SK-N-SH treated with all-trans-retinoic acid at 6 μM for 48 hours (cell line): ENCODE measurements at regions not wholly inside any gene's neighbourhood (a gene's known extent, or its start where the extent isn't known, plus 50 kb on each side); places are given as distances from the start of the nearest gene placed in this dataset.

Experiments
- ATAC-seq: fragments of 200-7000 bp; cut with Tn5 transposase; 3 replicates; pipeline ENCODE4 v1.9.1; 2020; ENCODE audit warnings: mild to moderate bottlenecking, moderate library complexity
- ARNTL ChIP-seq: fragments of 450-650 bp; formaldehyde crosslinking; IDR thresholded peaks from 2 replicates; pipeline ENCODE4 v1.5.0; 2020; ENCODE audit warnings: low read depth, mild to moderate bottlenecking, moderate library complexity, borderline replicate concordance
- BACH2 ChIP-seq: fragments of 250-450 bp; sonication (Bioruptor Pico); IDR thresholded peaks from 2 replicates; pipeline ENCODE4 v1.9.0; 2021; ENCODE audit warnings: mild to moderate bottlenecking, borderline replicate concordance
- CSDC2 ChIP-seq: fragments of 250-450 bp; sonication (Bioruptor Pico); IDR thresholded peaks from 2 replicates; pipeline ENCODE4 v1.5.0; 2020; ENCODE audit warnings: mild to moderate bottlenecking, moderate library complexity
- CSRNP3 ChIP-seq: fragments of 250-450 bp; sonication (Bioruptor Pico); IDR thresholded peaks from 2 replicates; pipeline ENCODE4 v1.5.1; 2021; ENCODE audit warnings: mild to moderate bottlenecking, moderate library complexity
- ESRRG ChIP-seq: fragments of 250-450 bp; sonication (Bioruptor Pico); IDR thresholded peaks from 2 replicates; pipeline ENCODE4 v1.6.1; 2021; ENCODE audit warnings: mild to moderate bottlenecking
- GLIS3 ChIP-seq: fragments of 250-450 bp; sonication (Bioruptor Pico); IDR thresholded peaks from 2 replicates; pipeline ENCODE4 v1.5.0; 2020; ENCODE audit warnings: mild to moderate bottlenecking, moderate library complexity
- ISL1 ChIP-seq: fragments of 250-450 bp; sonication (Bioruptor Pico); IDR thresholded peaks from 2 replicates; pipeline ENCODE4 v2.1.2; 2022; ENCODE audit warnings: mild to moderate bottlenecking, moderate library complexity
- OSR1 ChIP-seq: fragments of 250-450 bp; sonication (Bioruptor Pico); IDR thresholded peaks from 2 replicates; pipeline ENCODE4 v1.8.0; 2022; ENCODE audit warnings: moderate library complexity, mild to moderate bottlenecking, inconsistent platforms
- PATZ1 ChIP-seq: fragments of 250-450 bp; sonication (Bioruptor Pico); IDR thresholded peaks from 2 replicates; pipeline ENCODE4 v1.8.0; 2020; ENCODE audit warnings: mild to moderate bottlenecking, moderate library complexity, borderline replicate concordance
- POU6F1 ChIP-seq: fragments of 250-450 bp; sonication (Bioruptor Pico); IDR thresholded peaks from 2 replicates; pipeline ENCODE4 v1.8.0; 2021; ENCODE audit warnings: low read depth, mild to moderate bottlenecking, moderate library complexity, borderline replicate concordance
- PPARA ChIP-seq: fragments of 250-450 bp; sonication (Bioruptor Pico); IDR thresholded peaks from 2 replicates; pipeline ENCODE4 v1.5.0; 2020; ENCODE audit warnings: mild to moderate bottlenecking, borderline replicate concordance
- SNAI2 ChIP-seq: fragments of 250-450 bp; sonication (Bioruptor Pico); IDR thresholded peaks from 2 replicates; pipeline ENCODE4 v1.5.0; 2020; ENCODE audit warnings: mild to moderate bottlenecking, moderate library complexity
- TCF4 ChIP-seq: fragments of 250-450 bp; sonication (Bioruptor Pico); IDR thresholded peaks from 2 replicates; pipeline ENCODE4 v1.8.0; 2021; ENCODE audit warnings: mild to moderate bottlenecking, moderate library complexity, borderline replicate concordance
- TSHZ2 ChIP-seq: fragments of 250-450 bp; sonication (Bioruptor Pico); IDR thresholded peaks from 2 replicates; pipeline ENCODE4 v1.5.0; 2020; ENCODE audit warnings: mild to moderate bottlenecking, moderate library complexity
- ZC3H10 ChIP-seq: fragments of 250-450 bp; sonication (Bioruptor Pico); IDR thresholded peaks from 2 replicates; pipeline ENCODE4 v1.5.1; 2021; ENCODE audit warnings: mild to moderate bottlenecking, moderate library complexity
- ZFP3 ChIP-seq: fragments of 250-450 bp; sonication (Bioruptor Pico); IDR thresholded peaks from 2 replicates; pipeline ENCODE4 v1.5.0; 2020; ENCODE audit warnings: mild to moderate bottlenecking, moderate library complexity
- ZFP30 ChIP-seq: fragments of 450-650 bp; formaldehyde crosslinking; IDR thresholded peaks from 2 replicates; pipeline ENCODE4 v1.5.0; 2022; ENCODE audit warnings: mild to moderate bottlenecking, moderate library complexity
- ZNF565 ChIP-seq: fragments of 450-650 bp; formaldehyde crosslinking; conservative IDR thresholded peaks from 2 replicates; pipeline ENCODE4 v1.5.0; 2020; ENCODE audit warnings: low read depth, mild to moderate bottlenecking, moderate library complexity
- ZNF70 ChIP-seq: fragments of 450-650 bp; formaldehyde crosslinking; IDR thresholded peaks from 2 replicates; pipeline ENCODE4 v1.5.0; 2020; ENCODE audit warnings: mild to moderate bottlenecking, moderate library complexity
- ZNF8 ChIP-seq: fragments of 450-650 bp; formaldehyde crosslinking; IDR thresholded peaks from 2 replicates; pipeline ENCODE4 v1.5.0; 2020; ENCODE audit warnings: mild to moderate bottlenecking, moderate library complexity

GRCh38 chr2:190765386-190766173, 115.0 kb upstream of the GLS start:
- ATAC-seq = peak; percentile 87
- 0 out of 2 replicates have a peak, but pooled peaks have one; percentile 8 for TF ChIP-seq ISL1
- TF ChIP-seq BACH2 (CRISPR knock-in tag) = no peak
- TF ChIP-seq ZC3H10 (CRISPR knock-in tag) = no peak

- ATAC-seq = peak; percentile 39
- TF ChIP-seq ZFP30 (CRISPR knock-in tag) (no peak), CSRNP3 (CRISPR knock-in tag) (no peak), GLIS3 (CRISPR knock-in tag) (no peak), PATZ1 (CRISPR knock-in tag) (no peak), ARNTL (no peak), ESRRG (no peak)
These were observed 114.4 kb upstream of the GLS start for GRCh38 chr2:190766174-190766572.

GRCh38 chr2:190766595-190766994, 114.0 kb upstream of the GLS start:
- TF ChIP-seq GLIS3 (CRISPR knock-in tag) = no peak
- no peak for TF ChIP-seq CSDC2
- TF ChIP-seq ZNF70 (CRISPR knock-in tag) = no peak
- no peak for TF ChIP-seq CSRNP3 (CRISPR knock-in tag)
- no peak for TF ChIP-seq TCF4
- no peak for TF ChIP-seq OSR1
- no peak for TF ChIP-seq POU6F1 (CRISPR knock-in tag)
- no peak for TF ChIP-seq PATZ1 (CRISPR knock-in tag)
- TF ChIP-seq TSHZ2 (CRISPR knock-in tag) = no peak
- TF ChIP-seq ZFP30 (CRISPR knock-in tag) = no peak
- no peak for TF ChIP-seq ZFP3 (CRISPR knock-in tag)
- no peak for TF ChIP-seq ARNTL
- no peak for TF ChIP-seq ZNF565
- TF ChIP-seq SNAI2 (CRISPR knock-in tag) = no peak
- no peak for TF ChIP-seq ZNF8 (CRISPR knock-in tag)
- TF ChIP-seq PPARA (CRISPR knock-in tag) = no peak
- no peak for TF ChIP-seq BACH2 (CRISPR knock-in tag)
- ATAC-seq = peak; percentile 48
